Non-pigmented ciliary epithelial cell (primary cell): ENCODE measurements at regions not wholly inside any gene's neighbourhood (a gene's known extent, or its start where the extent isn't known, plus 50 kb on each side); places are given as distances from the start of the nearest gene placed in this dataset.

Experiments used
- DNase-seq: peaks from one replicate; pipeline ENCODE4 v3.0.0-alpha.2; 2010; ENCODE audit warnings: low read depth

GRCh38 chr19:27774337-27774736, 1438.6 kb downstream of the UQCRFS1 start:
- no peak for DNase-seq

- no peak for DNase-seq
Observed at GRCh38 chr19:27773318-27774094, 1439.4 kb downstream of the UQCRFS1 start.

DNA sequence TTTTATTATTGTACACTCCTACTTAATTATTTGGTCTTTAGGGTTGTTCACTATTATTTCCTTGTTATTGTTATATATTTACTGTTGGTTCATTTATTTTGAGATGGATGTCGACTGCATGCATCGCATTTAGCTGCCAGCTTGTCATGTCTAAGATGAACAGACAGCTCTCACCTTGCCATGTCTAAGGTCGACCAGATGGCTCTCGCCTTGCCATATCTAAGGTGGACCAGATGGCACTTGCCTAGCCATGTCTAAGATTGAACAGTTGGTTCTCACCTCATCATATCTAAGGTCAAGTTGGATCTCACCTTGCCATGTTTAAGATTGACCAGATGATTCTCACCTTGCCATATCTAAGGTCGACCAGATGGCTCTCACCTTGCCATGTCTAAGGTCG, 1440.9 kb downstream of the UQCRFS1 start:
- DNase-seq, result no peak

GRCh38 chr19:27770095-27770494, 1442.9 kb downstream of the UQCRFS1 start:
- DNase-seq, result no peak

DNA sequence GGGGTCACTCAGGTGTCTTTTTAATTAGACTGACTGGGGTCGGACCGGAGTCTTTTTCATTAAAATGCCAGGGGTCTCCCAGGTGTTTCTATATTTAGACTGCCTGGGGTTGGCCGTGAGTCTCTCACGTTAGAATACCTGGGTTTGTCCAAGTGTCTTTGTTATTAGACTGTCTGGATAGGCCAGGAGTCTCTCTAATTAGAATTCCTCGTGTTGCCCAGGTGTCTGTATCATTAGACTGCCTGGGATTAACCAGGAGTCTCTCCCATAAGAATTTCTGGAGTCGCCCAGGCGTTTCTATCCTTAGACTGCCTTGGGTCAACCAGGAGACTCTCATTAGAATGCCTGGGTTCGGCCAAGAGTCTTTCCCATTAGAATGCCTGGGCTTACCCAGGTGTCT, 1445.7 kb downstream of the UQCRFS1 start:
- no peak for DNase-seq

GRCh38 chr19:27765912-27766725, 1446.8 kb downstream of the UQCRFS1 start:
- DNase-seq, result no peak

DNA sequence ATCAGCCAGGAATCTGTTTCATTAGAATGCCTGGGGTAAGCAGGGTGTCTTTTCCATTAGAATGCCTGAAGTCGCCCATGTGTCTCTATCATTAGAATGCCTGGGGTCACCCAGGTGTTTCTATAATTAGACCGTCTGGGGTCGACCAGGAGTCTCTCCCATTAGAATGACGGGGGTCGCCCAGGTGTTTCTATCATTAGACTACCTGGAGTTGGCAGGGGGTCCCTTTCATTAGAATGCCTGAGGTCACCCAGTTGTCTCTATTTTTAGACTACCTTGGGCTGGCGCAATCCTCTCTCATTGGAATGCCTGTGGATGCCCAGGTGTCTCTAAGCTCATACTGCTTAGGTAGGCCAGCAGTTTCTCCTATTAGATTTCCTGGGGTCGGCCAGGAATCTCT, 1447.6 kb downstream of the UQCRFS1 start:
- DNase-seq, result no peak

GRCh38 chr19:27764186-27764804, 1448.7 kb downstream of the UQCRFS1 start:
- no peak for DNase-seq

DNA sequence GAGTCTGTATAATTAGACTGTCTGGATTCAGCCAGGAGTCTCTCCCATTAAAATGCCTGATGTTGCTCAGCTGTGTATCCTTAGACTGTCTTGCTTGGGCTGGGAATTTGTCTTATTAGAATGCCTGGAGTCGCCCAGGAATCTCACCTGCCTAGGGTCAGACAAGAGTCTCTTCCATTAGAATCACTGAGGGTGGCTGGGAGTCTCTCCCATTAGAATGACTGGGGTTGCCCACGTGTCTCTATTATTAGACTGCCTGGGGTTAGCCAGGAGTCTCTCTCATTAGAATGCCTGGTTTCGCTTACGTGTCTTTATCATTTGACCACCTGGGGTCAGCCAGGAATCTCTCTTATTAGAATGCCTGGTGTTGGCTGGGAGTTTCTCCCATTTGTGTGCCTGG, 1450.0 kb downstream of the UQCRFS1 start:
- no peak for DNase-seq

GRCh38 chr19:27759896-27760295, 1453.1 kb downstream of the UQCRFS1 start:
- DNase-seq, result no peak

- DNase-seq, result no peak
Observed at GRCh38 chr19:27758626-27759505, 1454.1 kb downstream of the UQCRFS1 start.

DNA sequence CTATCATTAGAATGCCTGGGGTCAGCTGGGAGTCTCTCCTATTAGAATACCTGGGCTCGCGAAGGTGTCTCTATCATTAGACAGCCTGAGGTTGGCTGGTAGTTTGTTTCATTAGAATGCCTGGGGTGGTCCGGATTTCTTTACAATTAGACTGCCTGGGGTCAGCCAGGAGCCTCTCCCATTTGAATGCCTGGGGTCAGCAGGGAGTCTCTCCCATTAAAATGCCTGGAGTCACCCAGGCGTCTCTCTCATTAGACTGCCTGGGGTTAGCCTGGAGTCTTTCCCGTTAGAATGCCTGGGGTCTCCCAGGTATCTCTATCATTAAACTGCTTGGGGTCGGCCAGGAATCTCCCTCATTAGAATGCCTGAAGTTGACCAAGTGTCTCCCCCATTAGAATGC, 1458.3 kb downstream of the UQCRFS1 start:
- no peak for DNase-seq

DNA sequence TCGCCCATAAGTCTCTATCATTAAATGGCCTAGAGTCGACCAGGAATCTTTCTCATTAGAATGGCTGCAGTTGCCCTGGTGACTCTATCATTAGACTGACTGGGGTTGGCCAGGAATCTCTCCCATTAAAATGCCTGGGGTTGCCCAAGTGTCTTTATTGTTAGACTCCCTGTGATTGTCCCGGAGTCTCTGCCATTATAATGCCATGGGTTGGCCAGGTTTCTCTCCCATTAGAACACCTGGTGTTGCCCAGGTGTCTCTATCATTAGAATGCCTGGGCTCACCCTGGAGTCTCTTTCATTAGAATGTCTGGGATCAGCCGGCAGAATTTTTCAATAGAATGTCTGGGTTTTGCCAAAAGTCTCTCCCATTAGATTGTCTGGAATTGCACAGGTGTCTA, 1459.3 kb downstream of the UQCRFS1 start:
- DNase-seq, result no peak

GRCh38 chr19:27752530-27753184, 1460.3 kb downstream of the UQCRFS1 start:
- no peak for DNase-seq

DNA sequence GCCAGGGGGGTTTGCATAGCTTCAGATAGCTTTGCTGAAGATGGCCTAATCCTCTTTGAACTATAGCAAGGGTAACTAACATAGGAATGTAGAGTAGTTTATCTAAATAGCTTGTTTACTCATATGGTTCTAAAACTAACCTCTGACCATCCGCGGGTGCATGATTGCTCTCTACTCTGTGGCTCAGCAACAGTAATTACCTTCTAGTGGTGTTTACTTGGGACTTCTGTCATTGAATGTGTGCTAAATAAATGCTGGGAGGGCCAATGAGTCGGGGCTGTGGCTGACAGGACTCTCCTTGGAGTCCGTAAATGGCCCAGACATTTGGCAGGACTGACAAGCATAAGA, 1461.9 kb downstream of the UQCRFS1 start:
- DNase-seq, result no peak

GRCh38 chr19:27750391-27751043, 1462.4 kb downstream of the UQCRFS1 start:
- DNase-seq, result no peak

DNA sequence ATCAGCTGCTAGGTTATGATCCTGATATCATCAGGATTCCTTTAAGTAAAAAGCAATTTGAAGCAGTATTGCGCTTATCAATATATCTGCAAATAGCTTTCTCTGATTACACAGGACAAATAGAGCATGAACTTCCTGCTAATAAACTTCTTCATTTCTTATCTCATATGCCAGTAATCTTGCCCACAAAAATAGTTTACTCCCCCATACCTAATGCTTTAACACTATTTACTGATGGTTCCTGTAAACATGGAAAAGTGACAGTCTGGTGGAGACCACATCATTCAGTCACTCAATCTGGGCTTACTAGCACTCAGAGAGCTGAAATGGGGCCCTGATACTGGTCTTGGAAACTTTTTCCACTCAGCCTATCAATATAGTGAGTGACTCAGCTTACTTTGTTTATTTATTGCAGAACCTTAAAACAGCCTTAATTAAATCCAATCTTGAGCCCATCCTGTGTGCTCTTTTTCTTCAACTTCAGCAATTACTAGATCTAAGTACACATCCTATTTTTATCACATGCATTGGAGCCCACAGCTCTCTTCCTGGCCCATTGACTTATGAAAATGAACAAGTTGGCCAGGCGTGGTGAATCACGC, 1464.3 kb downstream of the UQCRFS1 start:
- DNase-seq, result no peak

- no peak for DNase-seq
Observed at GRCh38 chr19:27746691-27747380, 1466.1 kb downstream of the UQCRFS1 start.

DNA sequence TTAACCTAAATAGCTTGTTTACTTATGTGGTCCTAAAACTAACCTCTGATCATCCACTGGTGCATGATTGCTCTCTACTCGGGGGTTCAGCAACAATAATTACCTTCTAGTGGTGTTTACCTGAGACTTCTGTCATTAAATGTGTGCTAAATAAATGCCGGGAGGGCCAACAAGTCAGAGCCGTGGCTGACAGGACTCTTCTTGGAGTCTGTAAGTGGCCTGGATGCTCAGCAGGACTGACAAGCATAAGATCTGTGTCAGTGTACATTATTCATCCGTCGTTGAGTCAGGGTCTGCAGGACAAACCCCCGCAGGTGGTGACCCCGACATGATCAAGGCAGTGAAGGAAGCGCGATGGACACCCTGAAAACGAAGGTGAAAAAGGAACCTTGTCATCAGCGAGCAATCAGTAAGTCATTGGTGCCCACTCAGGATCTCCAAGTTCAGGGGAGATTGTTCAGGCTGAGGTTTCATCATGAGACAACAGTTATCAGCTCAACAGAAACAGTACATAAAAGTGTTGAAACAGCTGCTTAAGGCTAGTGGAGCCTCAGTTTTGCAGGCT, 1466.9 kb downstream of the UQCRFS1 start:
- DNase-seq, result no peak
